Osteoblast (primary cell): ENCODE measurements at regions not wholly inside any gene's neighbourhood (a gene's known extent, or its start where the extent isn't known, plus 50 kb on each side); places are given as distances from the start of the nearest gene placed in this dataset.

Experiments used
- DNase-seq: peaks from one replicate; pipeline ENCODE4 v3.0.0; 2011; ENCODE audit warnings: low spot score, mixed read lengths; ENCODE audit not compliant: insufficient read length; ENCODE audit errors: missing footprints
- H2AFZ ChIP-seq: 2 replicates; pipeline ENCODE4 v1.6.0; 2011; ENCODE audit warnings: mild to moderate bottlenecking, low read length
- H3K27ac ChIP-seq: 2 replicates; pipeline ENCODE4 v1.5.1; 2011; ENCODE audit warnings: mild to moderate bottlenecking, low read depth, low read length, moderate library complexity
- H3K27me3 ChIP-seq: 2 replicates; pipeline ENCODE4 v1.6.0; 2012; ENCODE audit warnings: mild to moderate bottlenecking, control low read depth, inconsistent platforms, low read length, moderate library complexity; ENCODE audit not compliant: insufficient read depth
- H3K36me3 ChIP-seq: 2 replicates; pipeline ENCODE4 v1.5.1; 2011; ENCODE audit warnings: mild to moderate bottlenecking, low read length, control low read depth, moderate library complexity; ENCODE audit not compliant: insufficient read depth
- H3K4me1 ChIP-seq: 2 replicates; pipeline ENCODE4 v1.5.1; 2011; ENCODE audit warnings: mild to moderate bottlenecking, low read length, control low read depth, moderate library complexity; ENCODE audit not compliant: insufficient read depth
- H3K4me2 ChIP-seq: 2 replicates; pipeline ENCODE4 v1.6.0; 2011; ENCODE audit warnings: mild to moderate bottlenecking, low read length; ENCODE audit not compliant: insufficient read depth
- H3K4me3 ChIP-seq: fragments of 200-600 bp; sonication (generic); 3 replicates; pipeline ENCODE4 v1.5.1; 2012; ENCODE audit warnings: mild to moderate bottlenecking, low read length, inconsistent platforms; ENCODE audit not compliant: insufficient read depth
- H3K79me2 ChIP-seq: 2 replicates; pipeline ENCODE4 v1.6.0; 2012; ENCODE audit warnings: mild to moderate bottlenecking, low read length, control low read depth, inconsistent platforms; ENCODE audit not compliant: insufficient read depth
- H3K9me3 ChIP-seq: 2 replicates; pipeline ENCODE4 v1.5.1; 2011; ENCODE audit warnings: low read depth, low read length, control low read depth
- H4K20me1 ChIP-seq: 2 replicates; pipeline ENCODE4 v1.6.0; 2012; ENCODE audit warnings: mild to moderate bottlenecking, low read length, control low read depth; ENCODE audit not compliant: insufficient read depth
- CTCF ChIP-seq: IDR thresholded peaks from 2 replicates; pipeline ENCODE4 v1.5.1; 2011; ENCODE audit warnings: mild to moderate bottlenecking, low read depth, low read length, moderate library complexity; ENCODE audit errors: extremely low read depth

GRCh38 chr6:134472046-134472445 is 154.1 kb upstream of the SGK1 start:
- Histone ChIP-seq H3K9me3 (no peaks in the 10 kb centered on the region), H3K4me2 (no peak overlapping the region), H3K27ac (no peak overlapping the region), H3K4me1 (peaks cover 9% of the 10 kb centered on the region), H3K79me2 (no peaks in the 10 kb centered on the region), H2AFZ (no peak overlapping the region), H3K4me3 (no peak overlapping the region), H4K20me1 (no peaks in the 10 kb centered on the region), H3K27me3 (no peaks in the 10 kb centered on the region), H3K36me3 (no peaks in the 10 kb centered on the region)
- DNase-seq: no peak
- no peak for TF ChIP-seq CTCF

- Histone ChIP-seq H2AFZ (no peak overlapping the region), H3K27me3 (no peaks in the 10 kb centered on the region), H3K4me2 (no peak overlapping the region), H3K4me1 (peaks cover 13% of the 10 kb centered on the region), H3K79me2 (no peaks in the 10 kb centered on the region), H4K20me1 (no peaks in the 10 kb centered on the region), H3K9me3 (no peaks in the 10 kb centered on the region), H3K27ac (no peak overlapping the region), H3K4me3 (no peak overlapping the region), H3K36me3 (no peaks in the 10 kb centered on the region)
- DNase-seq: no peak
- no peak for TF ChIP-seq CTCF
Measured at GRCh38 chr6:134470457-134470975, 152.6 kb upstream of the SGK1 start.

GRCh38 chr6:134469702-134470456 is 152.0 kb upstream of the SGK1 start:
- no peaks in the 10 kb centered on the region for H3K79me2 ChIP-seq
- H3K9me3 ChIP-seq: no peaks in the 10 kb centered on the region
- no peaks in the 10 kb centered on the region for H3K27me3 ChIP-seq
- no peak overlapping the region for H3K4me2 ChIP-seq
- H3K27ac ChIP-seq: no peak overlapping the region
- peaks cover 20% of the 10 kb centered on the region for H3K4me1 ChIP-seq
- no peak overlapping the region for H3K4me3 ChIP-seq
- no peaks in the 10 kb centered on the region for H3K36me3 ChIP-seq
- no peak overlapping the region for H2AFZ ChIP-seq
- TF ChIP-seq CTCF: no peak
- no peaks in the 10 kb centered on the region for H4K20me1 ChIP-seq
- DNase-seq: no peak

- no peak for TF ChIP-seq CTCF
- DNase-seq: no peak
Measured at GRCh38 chr6:134468633-134469032, 150.7 kb upstream of the SGK1 start.

More at GRCh38 chr6:134468633-134469032, 150.7 kb upstream of the SGK1 start:
- Histone ChIP-seq H3K27me3 (no peaks in the 10 kb centered on the region), H4K20me1 (no peaks in the 10 kb centered on the region), H3K27ac (no peak overlapping the region), H2AFZ (no peak overlapping the region), H3K36me3 (no peaks in the 10 kb centered on the region), H3K4me1 (peaks cover 23% of the 10 kb centered on the region), H3K9me3 (no peaks in the 10 kb centered on the region), H3K4me3 (no peak overlapping the region), H3K79me2 (no peaks in the 10 kb centered on the region), H3K4me2 (no peak overlapping the region)
